Stomach (tissue), 4 donors: ENCODE measurements at regions not wholly inside any gene's neighbourhood (a gene's known extent, or its start where the extent isn't known, plus 50 kb on each side); places are given as distances from the start of the nearest gene placed in this dataset.

Experiments
- EP300 ChIP-seq: sonication (generic); formaldehyde crosslinking; IDR thresholded peaks from one replicate; pipeline ENCODE4 v1.6.1; 2017; ENCODE audit warnings: antibody characterized with exemption
- POLR2A ChIP-seq, 4 donors: fragments of 450-650 bp; IDR thresholded peaks; one replicate each; pipeline ENCODE4 v1.6.1; 2016; ENCODE audit warnings: antibody characterized with exemption in 4 of 4, control low read depth in 2 of 4, mild to moderate bottlenecking in 1 of 4, moderate library complexity in 1 of 4
- POLR2AphosphoS5 ChIP-seq, 3 donors: sonication (generic); formaldehyde crosslinking; IDR thresholded peaks; one replicate each; pipeline ENCODE4 v1.6.1; 2016; ENCODE audit warnings: antibody characterized with exemption in 3 of 3
- TF ChIP-seq, protein P1 (sequence below), 7 experiments: fragments of 450-650 bp in 4 of 7; fragments of 200-600 bp in 3 of 7; sonication (generic) in 3 of 7; IDR thresholded peaks; one replicate each; pipeline ENCODE4 v1.5.1; 2016 to 2019; ENCODE audit warnings: antibody characterized with exemption in 7 of 7, control low read depth in 2 of 7, mild to moderate bottlenecking in 1 of 7

DNA sequence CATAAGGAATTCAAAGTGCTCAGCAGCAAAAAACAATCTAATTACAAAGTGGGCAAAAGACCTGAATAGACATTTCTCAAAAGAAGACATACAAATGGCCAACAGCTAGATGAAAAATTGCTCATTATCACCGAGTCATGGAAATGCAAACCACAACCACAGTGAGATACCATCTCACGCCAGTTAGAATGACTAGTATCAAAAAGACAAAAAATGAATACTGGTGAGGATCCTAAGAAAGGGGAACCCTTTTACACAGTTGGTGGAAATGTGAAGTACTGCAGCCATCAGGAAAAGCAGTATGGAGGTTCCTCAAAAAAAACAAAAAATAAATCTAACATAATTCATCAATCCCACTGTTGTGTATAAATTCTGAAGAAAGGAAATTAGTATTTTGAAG, 1206.1 kb downstream of the EFNB2 start:
- no peak for TF ChIP-seq POLR2A (IDR thresholded peaks at IDR 0.05)
- TF ChIP-seq, protein P1, sequence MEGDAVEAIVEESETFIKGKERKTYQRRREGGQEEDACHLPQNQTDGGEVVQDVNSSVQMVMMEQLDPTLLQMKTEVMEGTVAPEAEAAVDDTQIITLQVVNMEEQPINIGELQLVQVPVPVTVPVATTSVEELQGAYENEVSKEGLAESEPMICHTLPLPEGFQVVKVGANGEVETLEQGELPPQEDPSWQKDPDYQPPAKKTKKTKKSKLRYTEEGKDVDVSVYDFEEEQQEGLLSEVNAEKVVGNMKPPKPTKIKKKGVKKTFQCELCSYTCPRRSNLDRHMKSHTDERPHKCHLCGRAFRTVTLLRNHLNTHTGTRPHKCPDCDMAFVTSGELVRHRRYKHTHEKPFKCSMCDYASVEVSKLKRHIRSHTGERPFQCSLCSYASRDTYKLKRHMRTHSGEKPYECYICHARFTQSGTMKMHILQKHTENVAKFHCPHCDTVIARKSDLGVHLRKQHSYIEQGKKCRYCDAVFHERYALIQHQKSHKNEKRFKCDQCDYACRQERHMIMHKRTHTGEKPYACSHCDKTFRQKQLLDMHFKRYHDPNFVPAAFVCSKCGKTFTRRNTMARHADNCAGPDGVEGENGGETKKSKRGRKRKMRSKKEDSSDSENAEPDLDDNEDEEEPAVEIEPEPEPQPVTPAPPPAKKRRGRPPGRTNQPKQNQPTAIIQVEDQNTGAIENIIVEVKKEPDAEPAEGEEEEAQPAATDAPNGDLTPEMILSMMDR (IDR thresholded peaks at IDR 0.05): no peak
- no peak for TF ChIP-seq POLR2AphosphoS5 (IDR thresholded peaks at IDR 0.05)
- no peak for TF ChIP-seq EP300
